ENCODE measurements at regions not wholly inside any gene's neighbourhood (a gene's known extent, or its start where the extent isn't known, plus 50 kb on each side); places are given as distances from the start of the nearest gene placed in this dataset.
"Not testable (repeated sequence)": the region's sequence is repeated elsewhere in the genome, so short reads cannot be mapped to it uniquely, and the experiment has no call there.

DNA sequence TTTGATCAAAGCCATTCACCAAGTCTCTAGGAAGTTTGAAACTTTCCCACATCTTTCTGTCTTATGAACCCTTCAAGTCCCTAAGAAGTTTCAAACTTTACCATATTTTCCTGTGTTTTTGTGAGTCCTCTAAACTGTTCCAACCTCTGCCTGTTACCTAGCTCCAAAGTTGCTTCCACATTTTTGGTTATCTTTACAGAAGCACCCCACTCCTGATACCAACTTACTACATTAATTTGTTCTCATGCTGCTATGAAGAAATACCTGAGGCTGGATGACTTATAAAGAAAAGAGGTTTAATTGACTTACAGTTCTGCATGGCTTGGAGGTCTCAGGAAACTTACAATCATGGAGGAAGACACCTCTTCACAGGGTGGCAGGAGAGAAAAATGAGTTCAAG is 961.6 kb downstream of the LTN1 start:
- TF ChIP-seq, protein P1, sequence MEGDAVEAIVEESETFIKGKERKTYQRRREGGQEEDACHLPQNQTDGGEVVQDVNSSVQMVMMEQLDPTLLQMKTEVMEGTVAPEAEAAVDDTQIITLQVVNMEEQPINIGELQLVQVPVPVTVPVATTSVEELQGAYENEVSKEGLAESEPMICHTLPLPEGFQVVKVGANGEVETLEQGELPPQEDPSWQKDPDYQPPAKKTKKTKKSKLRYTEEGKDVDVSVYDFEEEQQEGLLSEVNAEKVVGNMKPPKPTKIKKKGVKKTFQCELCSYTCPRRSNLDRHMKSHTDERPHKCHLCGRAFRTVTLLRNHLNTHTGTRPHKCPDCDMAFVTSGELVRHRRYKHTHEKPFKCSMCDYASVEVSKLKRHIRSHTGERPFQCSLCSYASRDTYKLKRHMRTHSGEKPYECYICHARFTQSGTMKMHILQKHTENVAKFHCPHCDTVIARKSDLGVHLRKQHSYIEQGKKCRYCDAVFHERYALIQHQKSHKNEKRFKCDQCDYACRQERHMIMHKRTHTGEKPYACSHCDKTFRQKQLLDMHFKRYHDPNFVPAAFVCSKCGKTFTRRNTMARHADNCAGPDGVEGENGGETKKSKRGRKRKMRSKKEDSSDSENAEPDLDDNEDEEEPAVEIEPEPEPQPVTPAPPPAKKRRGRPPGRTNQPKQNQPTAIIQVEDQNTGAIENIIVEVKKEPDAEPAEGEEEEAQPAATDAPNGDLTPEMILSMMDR (conservative IDR thresholded peaks at IDR 0.05; ENCODE audit: low read depth, low read length): not testable (repeated sequence)
- TF ChIP-seq EZH2 (IDR thresholded peaks at IDR 0.05; ENCODE audit: borderline replicate concordance, low read depth, low read length, poor library complexity, severe bottlenecking): not testable (repeated sequence)

Measured in A673 (cell line).